Lower leg skin (tissue), 3 donors: ENCODE measurements at regions not wholly inside any gene's neighbourhood (a gene's known extent, or its start where the extent isn't known, plus 50 kb on each side); places are given as distances from the start of the nearest gene placed in this dataset.

Source experiments
- POLR2A ChIP-seq, 2 donors: fragments of 450-650 bp; IDR thresholded peaks; one replicate each; pipeline ENCODE4 v1.6.1; 2016 to 2017; ENCODE audit warnings: antibody characterized with exemption in 2 of 2, mild to moderate bottlenecking in 1 of 2, moderate library complexity in 1 of 2
- TF ChIP-seq, protein P1 (sequence below), 3 donors: fragments of 450-650 bp; IDR thresholded peaks; one replicate each; pipeline ENCODE4 v1.5.1; 2016; ENCODE audit warnings: antibody characterized with exemption in 3 of 3, mild to moderate bottlenecking in 3 of 3, moderate library complexity in 2 of 3

DNA sequence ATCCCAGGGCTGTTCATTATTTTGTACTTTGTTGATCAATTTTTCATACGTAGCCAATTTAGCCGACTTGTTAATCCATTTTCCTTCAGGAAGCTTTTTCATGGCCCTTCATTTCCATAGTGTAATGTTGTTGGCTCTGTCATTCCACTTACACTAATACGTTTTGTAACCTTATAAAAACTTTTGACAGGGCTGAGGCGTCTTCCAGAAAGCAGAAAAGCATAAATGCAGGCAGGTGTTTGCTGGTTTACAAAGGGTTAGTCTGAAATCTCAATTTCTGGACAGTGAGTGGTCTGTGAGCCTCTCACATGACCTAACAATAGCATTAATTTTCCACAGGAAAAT is 444.0 kb downstream of the OTOL1 start:
- no peak for TF ChIP-seq POLR2A (IDR thresholded peaks at IDR 0.05)
- TF ChIP-seq, protein P1, sequence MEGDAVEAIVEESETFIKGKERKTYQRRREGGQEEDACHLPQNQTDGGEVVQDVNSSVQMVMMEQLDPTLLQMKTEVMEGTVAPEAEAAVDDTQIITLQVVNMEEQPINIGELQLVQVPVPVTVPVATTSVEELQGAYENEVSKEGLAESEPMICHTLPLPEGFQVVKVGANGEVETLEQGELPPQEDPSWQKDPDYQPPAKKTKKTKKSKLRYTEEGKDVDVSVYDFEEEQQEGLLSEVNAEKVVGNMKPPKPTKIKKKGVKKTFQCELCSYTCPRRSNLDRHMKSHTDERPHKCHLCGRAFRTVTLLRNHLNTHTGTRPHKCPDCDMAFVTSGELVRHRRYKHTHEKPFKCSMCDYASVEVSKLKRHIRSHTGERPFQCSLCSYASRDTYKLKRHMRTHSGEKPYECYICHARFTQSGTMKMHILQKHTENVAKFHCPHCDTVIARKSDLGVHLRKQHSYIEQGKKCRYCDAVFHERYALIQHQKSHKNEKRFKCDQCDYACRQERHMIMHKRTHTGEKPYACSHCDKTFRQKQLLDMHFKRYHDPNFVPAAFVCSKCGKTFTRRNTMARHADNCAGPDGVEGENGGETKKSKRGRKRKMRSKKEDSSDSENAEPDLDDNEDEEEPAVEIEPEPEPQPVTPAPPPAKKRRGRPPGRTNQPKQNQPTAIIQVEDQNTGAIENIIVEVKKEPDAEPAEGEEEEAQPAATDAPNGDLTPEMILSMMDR (IDR thresholded peaks at IDR 0.05) = no peak
